ENCODE measurements at regions not wholly inside any gene's neighbourhood (a gene's known extent, or its start where the extent isn't known, plus 50 kb on each side); places are given as distances from the start of the nearest gene placed in this dataset.

GRCh38 chr20:43293068-43293786, 103.5 kb upstream of the PTPRT start:
- no peak for TF ChIP-seq POLR2AphosphoS5 (IDR thresholded peaks at IDR 0.05; ENCODE audit: low read depth)
- no peak for TF ChIP-seq CTCF (IDR thresholded peaks at IDR 0.05; ENCODE audit: insufficient read depth, low read length)
- TF ChIP-seq REST (IDR thresholded peaks at IDR 0.05; ENCODE audit: insufficient replicate concordance, low read depth), result no peak
- TF ChIP-seq SPI1 (IDR thresholded peaks at IDR 0.05; ENCODE audit: borderline replicate concordance, low read depth), result no peak

Data from HL-60 (cell line).